PC-3 (cell line): ENCODE measurements at regions not wholly inside any gene's neighbourhood (a gene's known extent, or its start where the extent isn't known, plus 50 kb on each side); places are given as distances from the start of the nearest gene placed in this dataset.

Experiments
- EZH2 ChIP-seq: fragments of 300-600 bp; sonication (generic); IDR thresholded peaks from one replicate; pipeline ENCODE4 v1.6.1; 2017; ENCODE audit warnings: antibody characterized with exemption, mild to moderate bottlenecking, low read length; ENCODE audit not compliant: unreplicated experiment
- EZH2phosphoT487 ChIP-seq: fragments of 300-600 bp; sonication (generic); IDR thresholded peaks from 2 replicates; pipeline ENCODE4 v1.6.1; 2018; ENCODE audit warnings: mild to moderate bottlenecking, antibody characterized with exemption, low read length, borderline replicate concordance
- TF ChIP-seq, protein P1 (sequence below): fragments of 300-600 bp; sonication (generic); conservative IDR thresholded peaks from 2 replicates; pipeline ENCODE4 v1.5.1; 2017; ENCODE audit warnings: antibody characterized with exemption, low read depth, mild to moderate bottlenecking, low read length

GRCh38 chr7:47657126-47657525 lies 75.2 kb upstream of the TNS3 start:
- TF ChIP-seq EZH2 (no peak), EZH2phosphoT487 (no peak)
- TF ChIP-seq, protein P1, sequence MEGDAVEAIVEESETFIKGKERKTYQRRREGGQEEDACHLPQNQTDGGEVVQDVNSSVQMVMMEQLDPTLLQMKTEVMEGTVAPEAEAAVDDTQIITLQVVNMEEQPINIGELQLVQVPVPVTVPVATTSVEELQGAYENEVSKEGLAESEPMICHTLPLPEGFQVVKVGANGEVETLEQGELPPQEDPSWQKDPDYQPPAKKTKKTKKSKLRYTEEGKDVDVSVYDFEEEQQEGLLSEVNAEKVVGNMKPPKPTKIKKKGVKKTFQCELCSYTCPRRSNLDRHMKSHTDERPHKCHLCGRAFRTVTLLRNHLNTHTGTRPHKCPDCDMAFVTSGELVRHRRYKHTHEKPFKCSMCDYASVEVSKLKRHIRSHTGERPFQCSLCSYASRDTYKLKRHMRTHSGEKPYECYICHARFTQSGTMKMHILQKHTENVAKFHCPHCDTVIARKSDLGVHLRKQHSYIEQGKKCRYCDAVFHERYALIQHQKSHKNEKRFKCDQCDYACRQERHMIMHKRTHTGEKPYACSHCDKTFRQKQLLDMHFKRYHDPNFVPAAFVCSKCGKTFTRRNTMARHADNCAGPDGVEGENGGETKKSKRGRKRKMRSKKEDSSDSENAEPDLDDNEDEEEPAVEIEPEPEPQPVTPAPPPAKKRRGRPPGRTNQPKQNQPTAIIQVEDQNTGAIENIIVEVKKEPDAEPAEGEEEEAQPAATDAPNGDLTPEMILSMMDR, result no peak
